MCF 10A (cell line): ENCODE measurements at regions not wholly inside any gene's neighbourhood (a gene's known extent, or its start where the extent isn't known, plus 50 kb on each side); places are given as distances from the start of the nearest gene placed in this dataset.

Experiments used
- BruUV-seq: library from RNA; stranded (reverse); fragments of 400-500 nt; replicated peaks from 2 replicates; lab custom pipeline; 2021; lab: Mats Ljungman, UMichigan
- CTCF ChIA-PET: fragments of 300-600 bp; sonication (Branson Sonifier 250); formaldehyde crosslinking; extraction: SDS; loops from one replicate; lab custom pipeline; 2021; ENCODE audit warnings: antibody characterized with exemption, inconsistent platforms; lab: Yijun Ruan, JAX
- POLR2A ChIA-PET: fragments of 300-600, 350-650 bp; sonication (Branson Sonifier 250); formaldehyde crosslinking; extraction: SDS; loops from one replicate; lab custom pipeline; 2020; ENCODE audit warnings: antibody characterized with exemption, inconsistent platforms; lab: Yijun Ruan, JAX
- DNase-seq: peaks from one replicate; pipeline ENCODE4 v3.0.0-alpha.2; 2018; ENCODE audit not compliant: unreplicated experiment
- H3K27ac Mint-ChIP-seq: one replicate; pipeline ENCODE4 v1.8.0; 2022; ENCODE audit warnings: mild to moderate bottlenecking, low read depth, mixed read lengths; ENCODE audit not compliant: unreplicated experiment
- H3K27me3 Mint-ChIP-seq: one replicate; pipeline ENCODE4 v1.8.0; 2022; ENCODE audit warnings: mixed read lengths; ENCODE audit not compliant: insufficient read depth, unreplicated experiment
- H3K36me3 Mint-ChIP-seq: one replicate; pipeline ENCODE4 v1.8.0; 2022; ENCODE audit warnings: mild to moderate bottlenecking, moderate library complexity, mixed read lengths; ENCODE audit not compliant: insufficient read depth, unreplicated experiment
- H3K4me1 Mint-ChIP-seq: one replicate; pipeline ENCODE4 v1.8.0; 2022; ENCODE audit warnings: mixed read lengths; ENCODE audit not compliant: insufficient read depth, unreplicated experiment
- H3K4me3 Mint-ChIP-seq: one replicate; pipeline ENCODE4 v1.8.0; 2022; ENCODE audit warnings: mild to moderate bottlenecking, moderate library complexity, mixed read lengths; ENCODE audit not compliant: unreplicated experiment
- H3K9me3 Mint-ChIP-seq: one replicate; pipeline ENCODE4 v1.8.0; 2022; ENCODE audit warnings: mixed read lengths; ENCODE audit not compliant: unreplicated experiment
- intact Hi-C: fragments of 100-400 bp; cut with micrococcal nuclease; formaldehyde crosslinking; loops from 2 replicates; pipeline ENCODE4 v1.14.1; 2022
- TF ChIP-seq, protein P1 (sequence below): fragments of 200-600 bp; IDR thresholded peaks from one replicate; pipeline ENCODE4 v1.8.0; 2022; ENCODE audit warnings: antibody characterized with exemption, mild to moderate bottlenecking; ENCODE audit not compliant: unreplicated experiment

DNA sequence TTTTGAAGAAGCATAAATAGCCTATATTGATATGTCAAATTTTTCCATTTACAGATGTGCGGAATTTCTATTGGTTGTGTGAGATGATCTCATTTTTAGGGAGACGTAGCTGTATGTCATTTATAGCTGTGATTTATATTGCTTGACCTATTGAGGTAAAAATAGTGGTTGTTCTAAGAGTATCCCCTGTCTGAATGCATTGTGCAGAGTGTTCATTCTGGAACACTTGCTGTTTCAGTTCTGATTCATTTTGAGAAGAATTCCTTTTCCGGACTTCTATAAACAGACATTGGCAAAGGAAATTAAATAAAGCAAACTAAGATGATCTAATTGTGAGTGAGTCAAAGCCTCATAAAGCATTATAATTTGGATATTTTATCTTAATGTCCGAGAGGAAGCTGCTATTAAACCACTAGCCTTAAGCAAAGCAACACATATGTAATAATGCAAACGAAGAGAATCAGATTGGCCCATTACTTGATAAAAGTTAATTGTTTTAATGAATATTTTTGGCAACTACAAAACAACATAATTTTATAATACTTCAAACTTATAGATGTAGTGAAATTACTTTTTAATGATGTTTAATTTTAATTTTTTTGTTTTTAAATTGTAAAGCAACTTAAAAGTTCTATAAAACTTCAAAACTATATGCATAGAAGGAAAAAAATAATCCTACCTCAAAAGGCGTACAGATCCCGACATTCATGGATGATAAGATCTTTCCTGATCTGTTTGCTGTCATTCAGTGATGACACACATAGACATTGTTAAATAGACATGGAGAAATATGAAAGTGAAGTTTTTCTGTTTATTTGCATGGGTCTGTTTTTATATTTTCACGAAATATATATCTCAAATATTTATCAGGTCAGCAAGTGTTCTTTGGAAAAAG, 942.6 kb upstream of the SLC10A2 start:
- H3K36me3 Mint-ChIP-seq, result no peaks in the 10 kb centered on the region
- TF ChIP-seq, protein P1, sequence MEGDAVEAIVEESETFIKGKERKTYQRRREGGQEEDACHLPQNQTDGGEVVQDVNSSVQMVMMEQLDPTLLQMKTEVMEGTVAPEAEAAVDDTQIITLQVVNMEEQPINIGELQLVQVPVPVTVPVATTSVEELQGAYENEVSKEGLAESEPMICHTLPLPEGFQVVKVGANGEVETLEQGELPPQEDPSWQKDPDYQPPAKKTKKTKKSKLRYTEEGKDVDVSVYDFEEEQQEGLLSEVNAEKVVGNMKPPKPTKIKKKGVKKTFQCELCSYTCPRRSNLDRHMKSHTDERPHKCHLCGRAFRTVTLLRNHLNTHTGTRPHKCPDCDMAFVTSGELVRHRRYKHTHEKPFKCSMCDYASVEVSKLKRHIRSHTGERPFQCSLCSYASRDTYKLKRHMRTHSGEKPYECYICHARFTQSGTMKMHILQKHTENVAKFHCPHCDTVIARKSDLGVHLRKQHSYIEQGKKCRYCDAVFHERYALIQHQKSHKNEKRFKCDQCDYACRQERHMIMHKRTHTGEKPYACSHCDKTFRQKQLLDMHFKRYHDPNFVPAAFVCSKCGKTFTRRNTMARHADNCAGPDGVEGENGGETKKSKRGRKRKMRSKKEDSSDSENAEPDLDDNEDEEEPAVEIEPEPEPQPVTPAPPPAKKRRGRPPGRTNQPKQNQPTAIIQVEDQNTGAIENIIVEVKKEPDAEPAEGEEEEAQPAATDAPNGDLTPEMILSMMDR, result no peak
- CTCF ChIA-PET, result no interaction called here
- intact Hi-C loops, result no loop called here
- no peak overlapping the region for H3K27ac Mint-ChIP-seq
- BruUV-seq, result no TSS peak
- H3K27me3 Mint-ChIP-seq, result no peaks in the 10 kb centered on the region
- H3K9me3 Mint-ChIP-seq, result no peaks in the 10 kb centered on the region
- POLR2A ChIA-PET, result interaction anchor here (0.7 kb wide), 1 partner anchor 17 kb away, joined by 3 read pairs; no protein-coding TSS in a partner anchor
- peaks cover 5% of the 10 kb centered on the region for H3K4me1 Mint-ChIP-seq
- no peak for DNase-seq
- H3K4me3 Mint-ChIP-seq, result no peak overlapping the region

DNA sequence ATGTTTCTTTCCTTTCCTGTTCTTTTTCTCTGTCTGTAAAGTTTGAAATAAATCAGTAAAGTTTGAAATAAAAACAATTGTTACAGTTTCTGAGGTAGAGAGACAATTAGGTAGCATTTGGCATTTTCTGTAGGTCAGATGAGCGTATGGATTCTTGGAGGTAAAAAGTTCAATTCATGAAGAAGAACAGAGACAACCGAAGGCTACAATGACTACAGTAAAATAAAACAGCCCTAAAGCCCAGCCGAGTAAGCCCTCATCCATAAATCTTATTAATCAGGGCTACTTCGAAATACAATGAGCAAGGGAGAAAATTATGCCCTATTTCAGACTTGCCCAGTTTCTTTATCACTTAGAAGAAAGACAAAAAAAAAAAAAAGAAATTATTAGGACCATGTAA, 941.9 kb upstream of the SLC10A2 start:
- peaks cover 5% of the 10 kb centered on the region for H3K4me1 Mint-ChIP-seq
- no TSS peak for BruUV-seq
- intact Hi-C loops, result no loop called here
- H3K4me3 Mint-ChIP-seq, result no peak overlapping the region
- TF ChIP-seq, protein P1, result no peak
- CTCF ChIA-PET, result no interaction called here
- POLR2A ChIA-PET, result no interaction called here
- no peak overlapping the region for H3K27ac Mint-ChIP-seq
- no peaks in the 10 kb centered on the region for H3K9me3 Mint-ChIP-seq
- DNase-seq, result no peak
- H3K27me3 Mint-ChIP-seq, result no peaks in the 10 kb centered on the region
- no peaks in the 10 kb centered on the region for H3K36me3 Mint-ChIP-seq

DNA sequence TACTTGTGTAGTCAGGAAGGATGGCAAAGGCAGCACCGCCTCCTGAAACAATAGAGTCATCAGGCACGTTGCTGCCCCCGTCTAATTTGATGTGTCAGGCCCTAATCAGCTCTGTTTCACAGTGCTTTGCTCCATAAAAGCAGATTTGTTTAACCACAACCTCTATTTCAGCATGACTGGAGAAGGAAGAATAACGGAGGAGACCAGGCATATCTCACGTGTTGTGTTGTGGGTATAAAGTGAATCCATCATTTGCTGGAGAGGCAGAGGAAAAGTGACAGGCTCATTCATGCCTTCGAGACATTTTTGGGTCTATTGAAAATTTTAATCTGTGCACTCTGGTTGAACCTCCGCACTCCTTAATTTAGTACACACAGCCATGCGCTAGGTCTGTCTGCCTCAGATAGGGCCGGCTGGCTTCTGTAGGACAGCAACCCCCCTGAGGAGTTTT, 940.4 kb upstream of the SLC10A2 start:
- Mint-ChIP-seq H3K27me3 (no peaks in the 10 kb centered on the region), H3K9me3 (no peaks in the 10 kb centered on the region), H3K4me3 (no peak overlapping the region), H3K4me1 (peaks cover 5% of the 10 kb centered on the region), H3K36me3 (no peaks in the 10 kb centered on the region), H3K27ac (no peak overlapping the region)
- TF ChIP-seq, protein P1, result no peak
- no peak for DNase-seq
- no TSS peak for BruUV-seq
- intact Hi-C loops, result no loop called here
- CTCF ChIA-PET, result interaction anchor here (0.5 to 1.1 kb wide), 4 partner anchors 8 to 844 kb away, joined by 3 to 4 read pairs (median 3); no protein-coding TSS in a partner anchor
- POLR2A ChIA-PET, result no interaction called here

DNA sequence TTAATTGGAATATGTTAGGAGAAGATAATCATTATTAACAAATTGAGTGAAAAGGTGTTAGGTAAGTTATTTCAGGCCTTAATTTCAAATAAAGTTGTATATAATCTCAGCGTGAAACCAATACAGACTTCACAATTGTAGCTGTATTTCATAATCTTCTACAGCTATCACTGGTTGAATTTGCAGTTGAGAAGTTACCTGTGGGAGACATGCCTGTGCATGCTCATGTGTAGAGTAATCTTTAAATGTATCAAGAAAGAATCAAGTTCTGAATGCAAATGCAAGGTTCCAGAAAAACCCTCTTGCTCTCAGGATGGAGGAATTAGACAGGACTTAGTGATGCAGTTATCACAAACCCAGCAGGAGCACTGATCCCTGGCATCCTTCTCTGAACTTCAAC, 938.4 kb upstream of the SLC10A2 start:
- no TSS peak for BruUV-seq
- POLR2A ChIA-PET, result interaction anchor here (0.6 to 1.3 kb wide), 4 partner anchors 10 to 121 kb away, joined by 3 to 4 read pairs (median 4); no protein-coding TSS in a partner anchor
- H3K27ac Mint-ChIP-seq, result peak overlapping the region; percentile 52

More for the DNA sequence above, 938.4 kb upstream of the SLC10A2 start:
- H3K27me3 Mint-ChIP-seq, result no peaks in the 10 kb centered on the region
- H3K4me1 Mint-ChIP-seq, result peaks cover 5% of the 10 kb centered on the region
- intact Hi-C loops, result no loop called here
- H3K36me3 Mint-ChIP-seq, result no peaks in the 10 kb centered on the region
- CTCF ChIA-PET, result interaction anchor here (0.6 kb wide), 2 partner anchors 9 to 71 kb away, joined by 3 read pairs; no protein-coding TSS in a partner anchor
- no peak for DNase-seq
- no peaks in the 10 kb centered on the region for H3K9me3 Mint-ChIP-seq
- H3K4me3 Mint-ChIP-seq, result no peak overlapping the region
- TF ChIP-seq, protein P1, result no peak
